ENCODE measurements at regions not wholly inside any gene's neighbourhood (a gene's known extent, or its start where the extent isn't known, plus 50 kb on each side); places are given as distances from the start of the nearest gene placed in this dataset.

DNA sequence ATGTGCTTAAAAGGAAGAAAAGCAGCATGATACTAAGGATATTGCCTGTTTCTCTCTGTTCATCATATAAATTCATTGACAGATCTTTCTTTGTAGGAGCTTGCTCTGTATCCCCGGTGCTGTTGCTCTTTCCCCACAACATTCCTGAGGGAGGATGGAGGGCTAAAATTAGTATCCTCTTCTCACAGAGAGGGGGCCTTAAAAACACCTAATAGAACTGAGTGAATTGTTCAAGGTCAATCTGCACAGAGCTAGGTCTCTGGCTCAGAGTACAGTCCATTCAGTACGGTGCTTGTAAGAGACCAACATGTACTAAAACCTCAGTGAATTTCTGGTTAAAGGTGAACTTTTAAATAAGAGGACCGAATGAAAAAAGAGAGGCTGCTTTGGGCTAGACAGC lies 88.7 kb downstream of the PALM2AKAP2 start:
- Mint-ChIP-seq H3K4me1 (peaks cover 10% of the 10 kb centered on the region), H3K9me3 (no peaks in the 10 kb centered on the region), H3K27ac (no peak overlapping the region), H3K27me3 (ENCODE audit: low read depth) (no peaks in the 10 kb centered on the region), H3K36me3 (no peaks in the 10 kb centered on the region), H3K4me3 (no peak overlapping the region)
- ChIA-PET CTCF (interaction anchor here (1.0 to 1.6 kb wide), 2 partner anchors 9 to 35 kb away, joined by 4 to 5 read pairs; no protein-coding TSS in a partner anchor), POLR2A (no interaction called here)
- no peak for DNase-seq (ENCODE audit: low spot score)
- TF ChIP-seq TEAD1 (CRISPR knock-in tag; IDR thresholded peaks at IDR 0.05) (no peak), ZBTB21 (CRISPR knock-in tag; IDR thresholded peaks at IDR 0.05; ENCODE audit: borderline replicate concordance) (no peak), MYBL2 (CRISPR knock-in tag; IDR thresholded peaks at IDR 0.05) (no peak), NR2C2 (CRISPR knock-in tag; IDR thresholded peaks at IDR 0.05) (no peak), ARID4B (CRISPR knock-in tag; IDR thresholded peaks at IDR 0.05; ENCODE audit: borderline replicate concordance) (no peak)
- no peak for ATAC-seq

DNA sequence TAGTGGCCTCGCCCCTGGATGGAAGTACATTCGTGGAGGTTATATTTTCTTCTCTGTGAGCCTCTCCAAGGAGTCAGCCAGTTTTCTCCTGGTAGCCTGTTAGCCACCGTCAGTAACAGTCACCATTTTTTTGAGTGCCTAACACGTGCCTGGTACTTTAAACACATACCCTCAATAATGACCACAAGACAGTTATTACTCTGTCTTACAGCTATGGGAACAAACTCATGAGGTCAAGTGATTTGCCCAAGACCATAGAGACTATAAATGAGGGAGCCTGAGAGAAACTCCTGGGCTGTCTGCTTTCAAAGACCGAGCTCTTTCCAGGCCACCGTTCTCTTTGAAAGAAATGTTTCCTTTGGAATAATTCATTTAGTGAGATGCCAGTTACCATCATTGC lies 90.4 kb downstream of the PALM2AKAP2 start:
- POLR2A ChIA-PET: no interaction called here

More for the DNA sequence above, 90.4 kb downstream of the PALM2AKAP2 start:
- H3K9me3 Mint-ChIP-seq: peaks cover 9% of the 10 kb centered on the region
- CTCF ChIA-PET: interaction anchor here (0.6 kb wide), 1 partner anchor 33 kb away, joined by 4 read pairs; no protein-coding TSS in a partner anchor
- H3K36me3 Mint-ChIP-seq: peaks cover 3% of the 10 kb centered on the region; the same call in 1 of the 2 replicates
- no peak overlapping the region for H3K27ac Mint-ChIP-seq
- peaks cover 13% of the 10 kb centered on the region for H3K4me1 Mint-ChIP-seq
- DNase-seq (ENCODE audit: low spot score): no peak
- no peak overlapping the region for H3K4me3 Mint-ChIP-seq
- no peaks in the 10 kb centered on the region for H3K27me3 Mint-ChIP-seq (ENCODE audit: low read depth)
- no peak for ATAC-seq
- no peak for TF ChIP-seq FOXJ3 (CRISPR knock-in tag; IDR thresholded peaks at IDR 0.05; ENCODE audit: borderline replicate concordance)
- TF ChIP-seq, protein P1, sequence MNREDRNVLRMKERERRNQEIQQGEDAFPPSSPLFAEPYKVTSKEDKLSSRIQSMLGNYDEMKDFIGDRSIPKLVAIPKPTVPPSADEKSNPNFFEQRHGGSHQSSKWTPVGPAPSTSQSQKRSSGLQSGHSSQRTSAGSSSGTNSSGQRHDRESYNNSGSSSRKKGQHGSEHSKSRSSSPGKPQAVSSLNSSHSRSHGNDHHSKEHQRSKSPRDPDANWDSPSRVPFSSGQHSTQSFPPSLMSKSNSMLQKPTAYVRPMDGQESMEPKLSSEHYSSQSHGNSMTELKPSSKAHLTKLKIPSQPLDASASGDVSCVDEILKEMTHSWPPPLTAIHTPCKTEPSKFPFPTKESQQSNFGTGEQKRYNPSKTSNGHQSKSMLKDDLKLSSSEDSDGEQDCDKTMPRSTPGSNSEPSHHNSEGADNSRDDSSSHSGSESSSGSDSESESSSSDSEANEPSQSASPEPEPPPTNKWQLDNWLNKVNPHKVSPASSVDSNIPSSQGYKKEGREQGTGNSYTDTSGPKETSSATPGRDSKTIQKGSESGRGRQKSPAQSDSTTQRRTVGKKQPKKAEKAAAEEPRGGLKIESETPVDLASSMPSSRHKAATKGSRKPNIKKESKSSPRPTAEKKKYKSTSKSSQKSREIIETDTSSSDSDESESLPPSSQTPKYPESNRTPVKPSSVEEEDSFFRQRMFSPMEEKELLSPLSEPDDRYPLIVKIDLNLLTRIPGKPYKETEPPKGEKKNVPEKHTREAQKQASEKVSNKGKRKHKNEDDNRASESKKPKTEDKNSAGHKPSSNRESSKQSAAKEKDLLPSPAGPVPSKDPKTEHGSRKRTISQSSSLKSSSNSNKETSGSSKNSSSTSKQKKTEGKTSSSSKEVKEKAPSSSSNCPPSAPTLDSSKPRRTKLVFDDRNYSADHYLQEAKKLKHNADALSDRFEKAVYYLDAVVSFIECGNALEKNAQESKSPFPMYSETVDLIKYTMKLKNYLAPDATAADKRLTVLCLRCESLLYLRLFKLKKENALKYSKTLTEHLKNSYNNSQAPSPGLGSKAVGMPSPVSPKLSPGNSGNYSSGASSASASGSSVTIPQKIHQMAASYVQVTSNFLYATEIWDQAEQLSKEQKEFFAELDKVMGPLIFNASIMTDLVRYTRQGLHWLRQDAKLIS (CRISPR knock-in tag; IDR thresholded peaks at IDR 0.05; ENCODE audit: borderline replicate concordance): no peak
- no peak for TF ChIP-seq ATF1 (CRISPR knock-in tag; IDR thresholded peaks at IDR 0.05)
- no peak for TF ChIP-seq CREM (CRISPR knock-in tag; IDR thresholded peaks at IDR 0.05)
- TF ChIP-seq, protein P2, sequence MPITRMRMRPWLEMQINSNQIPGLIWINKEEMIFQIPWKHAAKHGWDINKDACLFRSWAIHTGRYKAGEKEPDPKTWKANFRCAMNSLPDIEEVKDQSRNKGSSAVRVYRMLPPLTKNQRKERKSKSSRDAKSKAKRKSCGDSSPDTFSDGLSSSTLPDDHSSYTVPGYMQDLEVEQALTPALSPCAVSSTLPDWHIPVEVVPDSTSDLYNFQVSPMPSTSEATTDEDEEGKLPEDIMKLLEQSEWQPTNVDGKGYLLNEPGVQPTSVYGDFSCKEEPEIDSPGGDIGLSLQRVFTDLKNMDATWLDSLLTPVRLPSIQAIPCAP (CRISPR knock-in tag; IDR thresholded peaks at IDR 0.05): no peak
- no peak for TF ChIP-seq MXD4 (CRISPR knock-in tag; IDR thresholded peaks at IDR 0.05; ENCODE audit: borderline replicate concordance)
- TF ChIP-seq, protein P3, sequence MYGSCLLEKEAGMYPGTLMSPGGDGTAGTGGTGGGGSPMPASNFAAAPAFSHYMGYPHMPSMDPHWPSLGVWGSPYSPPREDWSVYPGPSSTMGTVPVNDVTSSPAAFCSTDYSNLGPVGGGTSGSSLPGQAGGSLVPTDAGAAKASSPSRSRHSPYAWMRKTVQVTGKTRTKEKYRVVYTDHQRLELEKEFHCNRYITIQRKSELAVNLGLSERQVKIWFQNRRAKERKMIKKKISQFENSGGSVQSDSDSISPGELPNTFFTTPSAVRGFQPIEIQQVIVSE (CRISPR knock-in tag; IDR thresholded peaks at IDR 0.05; ENCODE audit: borderline replicate concordance): no peak
- TF ChIP-seq, protein P4, sequence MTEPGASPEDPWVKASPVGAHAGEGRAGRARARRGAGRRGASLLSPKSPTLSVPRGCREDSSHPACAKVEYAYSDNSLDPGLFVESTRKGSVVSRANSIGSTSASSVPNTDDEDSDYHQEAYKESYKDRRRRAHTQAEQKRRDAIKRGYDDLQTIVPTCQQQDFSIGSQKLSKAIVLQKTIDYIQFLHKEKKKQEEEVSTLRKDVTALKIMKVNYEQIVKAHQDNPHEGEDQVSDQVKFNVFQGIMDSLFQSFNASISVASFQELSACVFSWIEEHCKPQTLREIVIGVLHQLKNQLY (CRISPR knock-in tag; IDR thresholded peaks at IDR 0.05): no peak
- no peak for TF ChIP-seq ZNF263 (CRISPR knock-in tag; IDR thresholded peaks at IDR 0.05; ENCODE audit: low read depth)
- TF ChIP-seq, protein P5, sequence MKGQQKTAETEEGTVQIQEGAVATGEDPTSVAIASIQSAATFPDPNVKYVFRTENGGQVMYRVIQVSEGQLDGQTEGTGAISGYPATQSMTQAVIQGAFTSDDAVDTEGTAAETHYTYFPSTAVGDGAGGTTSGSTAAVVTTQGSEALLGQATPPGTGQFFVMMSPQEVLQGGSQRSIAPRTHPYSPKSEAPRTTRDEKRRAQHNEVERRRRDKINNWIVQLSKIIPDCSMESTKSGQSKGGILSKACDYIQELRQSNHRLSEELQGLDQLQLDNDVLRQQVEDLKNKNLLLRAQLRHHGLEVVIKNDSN (CRISPR knock-in tag; IDR thresholded peaks at IDR 0.05): no peak
- no peak for TF ChIP-seq ZNF138 (CRISPR knock-in tag; conservative IDR thresholded peaks at IDR 0.05)
- no peak for TF ChIP-seq PRRX2 (CRISPR knock-in tag; IDR thresholded peaks at IDR 0.05)
- TF ChIP-seq, protein P6, sequence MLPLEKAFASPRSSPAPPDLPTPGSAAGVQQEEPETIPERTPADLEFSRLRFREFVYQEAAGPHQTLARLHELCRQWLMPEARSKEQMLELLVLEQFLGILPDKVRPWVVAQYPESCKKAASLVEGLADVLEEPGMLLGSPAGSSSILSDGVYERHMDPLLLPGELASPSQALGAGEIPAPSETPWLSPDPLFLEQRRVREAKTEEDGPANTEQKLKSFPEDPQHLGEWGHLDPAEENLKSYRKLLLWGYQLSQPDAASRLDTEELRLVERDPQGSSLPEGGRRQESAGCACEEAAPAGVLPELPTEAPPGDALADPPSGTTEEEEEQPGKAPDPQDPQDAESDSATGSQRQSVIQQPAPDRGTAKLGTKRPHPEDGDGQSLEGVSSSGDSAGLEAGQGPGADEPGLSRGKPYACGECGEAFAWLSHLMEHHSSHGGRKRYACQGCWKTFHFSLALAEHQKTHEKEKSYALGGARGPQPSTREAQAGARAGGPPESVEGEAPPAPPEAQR (CRISPR knock-in tag; IDR thresholded peaks at IDR 0.05): no peak

Measured in WTC11 (cell line).